ENCODE measurements at regions not wholly inside any gene's neighbourhood (a gene's known extent, or its start where the extent isn't known, plus 50 kb on each side); places are given as distances from the start of the nearest gene placed in this dataset.

DNA sequence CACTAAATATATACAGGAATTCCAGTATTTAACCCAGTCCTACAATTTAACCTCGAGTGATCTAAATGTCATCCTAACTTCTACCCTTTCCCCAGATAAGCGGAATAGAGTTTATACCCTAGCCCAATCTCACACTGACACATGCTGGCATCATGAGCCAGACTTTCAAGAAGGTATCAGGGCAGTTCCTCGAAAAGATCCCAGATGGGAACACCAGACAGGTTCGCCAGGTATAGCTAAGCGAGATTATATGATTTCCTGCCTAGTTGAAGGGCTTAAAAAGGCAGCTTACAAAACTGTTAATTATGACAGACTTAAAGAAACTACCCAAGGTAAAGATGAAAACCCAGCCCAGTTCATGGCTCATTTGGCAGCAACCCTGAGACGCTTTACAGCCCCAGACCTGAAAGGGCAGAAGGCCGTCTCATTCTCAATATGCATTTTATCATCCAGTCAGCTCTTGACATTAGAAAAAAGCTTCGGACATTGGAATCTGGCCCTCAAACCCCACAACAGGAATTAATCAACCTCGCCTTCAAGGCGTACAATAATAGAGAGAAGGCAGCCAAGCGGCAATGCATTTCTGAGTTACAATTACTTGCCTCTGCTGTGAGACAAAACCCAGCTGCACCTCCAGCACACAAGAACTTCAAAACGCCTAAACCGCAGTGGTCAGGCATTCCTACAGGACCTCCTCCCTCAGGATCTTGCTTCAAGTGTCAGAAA is 668.2 kb upstream of the PKDCC start:
- no peak for DNase-seq
- intact Hi-C loops (cut with micrococcal nuclease), result no loop called here

DNA sequence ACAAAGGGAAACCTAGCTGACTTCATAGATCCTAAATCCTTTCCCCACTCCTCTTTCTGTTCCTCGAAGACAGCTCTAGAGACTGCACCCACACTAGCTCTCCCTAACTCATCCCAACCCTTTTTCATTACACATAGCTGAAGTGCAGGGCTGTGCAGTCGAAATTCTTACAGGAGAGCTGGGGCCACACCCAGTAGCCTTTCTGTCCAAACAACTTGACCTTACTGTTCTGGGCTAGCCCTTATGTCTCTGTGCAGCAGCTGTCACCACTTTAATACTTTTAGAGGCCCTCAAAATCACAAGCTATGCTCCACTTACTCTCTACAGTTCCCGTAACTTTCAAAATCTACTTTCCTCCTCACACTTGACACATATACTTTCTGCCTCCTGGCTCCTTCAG is 666.1 kb upstream of the PKDCC start:
- no peak for DNase-seq
- H3K4me3 ChIP-seq, result no peak overlapping the region
- H3K9me3 ChIP-seq (replicated peaks), result no peaks in the 10 kb centered on the region
- H3K27me3 ChIP-seq (ENCODE audit: low read depth), result no peaks in the 10 kb centered on the region
- intact Hi-C loops (cut with micrococcal nuclease), result no loop called here
- H3K36me3 ChIP-seq, result no peaks in the 10 kb centered on the region
- TF ChIP-seq, protein P1, sequence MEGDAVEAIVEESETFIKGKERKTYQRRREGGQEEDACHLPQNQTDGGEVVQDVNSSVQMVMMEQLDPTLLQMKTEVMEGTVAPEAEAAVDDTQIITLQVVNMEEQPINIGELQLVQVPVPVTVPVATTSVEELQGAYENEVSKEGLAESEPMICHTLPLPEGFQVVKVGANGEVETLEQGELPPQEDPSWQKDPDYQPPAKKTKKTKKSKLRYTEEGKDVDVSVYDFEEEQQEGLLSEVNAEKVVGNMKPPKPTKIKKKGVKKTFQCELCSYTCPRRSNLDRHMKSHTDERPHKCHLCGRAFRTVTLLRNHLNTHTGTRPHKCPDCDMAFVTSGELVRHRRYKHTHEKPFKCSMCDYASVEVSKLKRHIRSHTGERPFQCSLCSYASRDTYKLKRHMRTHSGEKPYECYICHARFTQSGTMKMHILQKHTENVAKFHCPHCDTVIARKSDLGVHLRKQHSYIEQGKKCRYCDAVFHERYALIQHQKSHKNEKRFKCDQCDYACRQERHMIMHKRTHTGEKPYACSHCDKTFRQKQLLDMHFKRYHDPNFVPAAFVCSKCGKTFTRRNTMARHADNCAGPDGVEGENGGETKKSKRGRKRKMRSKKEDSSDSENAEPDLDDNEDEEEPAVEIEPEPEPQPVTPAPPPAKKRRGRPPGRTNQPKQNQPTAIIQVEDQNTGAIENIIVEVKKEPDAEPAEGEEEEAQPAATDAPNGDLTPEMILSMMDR (IDR thresholded peaks at IDR 0.05; ENCODE audit: borderline replicate concordance), result no peak
- no peak overlapping the region for H3K27ac ChIP-seq (replicated peaks)
- H3K4me1 ChIP-seq, result no peaks in the 10 kb centered on the region

More for the DNA sequence above, 668.2 kb upstream of the PKDCC start:
- H3K27me3 ChIP-seq (ENCODE audit: low read depth), result no peaks in the 10 kb centered on the region
- H3K4me3 ChIP-seq, result no peak overlapping the region
- no peaks in the 10 kb centered on the region for H3K9me3 ChIP-seq (replicated peaks)
- no peaks in the 10 kb centered on the region for H3K4me1 ChIP-seq
- no peaks in the 10 kb centered on the region for H3K36me3 ChIP-seq
- no peak overlapping the region for H3K27ac ChIP-seq (replicated peaks)
- TF ChIP-seq, protein P1 (IDR thresholded peaks at IDR 0.05; ENCODE audit: borderline replicate concordance), result no peak

DNA sequence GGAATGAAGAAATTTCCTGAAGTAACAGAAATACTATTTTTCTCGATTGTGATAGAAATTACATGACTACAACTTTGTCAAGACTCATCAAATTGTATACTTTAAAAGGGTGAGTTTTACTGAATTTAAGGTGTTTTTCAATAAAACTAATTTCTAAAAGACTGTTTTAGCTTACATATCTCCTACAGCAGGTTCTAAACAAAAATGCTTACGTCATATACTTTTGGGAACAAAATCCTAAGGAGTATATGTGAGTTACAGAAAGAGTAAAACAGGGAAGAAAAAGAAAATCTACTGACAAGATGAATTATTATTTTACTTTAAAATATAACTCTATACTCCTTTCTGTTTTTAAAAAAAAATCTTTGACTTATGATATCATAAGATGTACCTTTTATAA is 660.3 kb upstream of the PKDCC start:
- Histone ChIP-seq H3K36me3 (no peaks in the 10 kb centered on the region), H3K4me1 (peaks cover 4% of the 10 kb centered on the region), H3K9me3 (replicated peaks) (peaks cover 30% of the 10 kb centered on the region), H3K4me3 (no peak overlapping the region), H3K27ac (replicated peaks) (no peak overlapping the region), H3K27me3 (ENCODE audit: low read depth) (no peaks in the 10 kb centered on the region)
- TF ChIP-seq, protein P1 (IDR thresholded peaks at IDR 0.05; ENCODE audit: borderline replicate concordance), result no peak
- intact Hi-C loops (cut with micrococcal nuclease), result no loop called here
- DNase-seq, result no peak

DNA sequence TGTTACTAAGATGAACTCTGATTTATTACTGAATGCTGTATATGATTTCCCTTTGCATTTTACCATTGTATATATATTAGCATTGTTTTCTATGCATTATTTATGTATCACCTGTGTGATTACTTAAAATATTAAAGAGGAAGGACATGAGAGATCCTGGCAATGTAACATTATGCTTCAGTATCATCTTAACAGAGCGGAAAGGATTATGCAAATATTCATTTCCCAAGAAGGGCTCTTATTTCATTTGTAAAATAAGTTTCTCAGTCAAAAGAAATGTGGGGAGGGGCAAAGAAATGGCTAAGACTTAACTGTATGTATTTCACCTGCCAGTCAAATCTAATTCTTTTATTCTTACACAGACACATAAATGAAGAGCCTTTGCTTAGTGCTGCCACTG is 654.2 kb upstream of the PKDCC start:
- DNase-seq, result no peak
- Histone ChIP-seq H3K36me3 (no peaks in the 10 kb centered on the region), H3K27ac (replicated peaks) (no peak overlapping the region), H3K9me3 (replicated peaks) (peaks cover 47% of the 10 kb centered on the region), H3K27me3 (ENCODE audit: low read depth) (no peaks in the 10 kb centered on the region), H3K4me3 (no peak overlapping the region), H3K4me1 (peaks cover 4% of the 10 kb centered on the region)
- TF ChIP-seq, protein P1 (IDR thresholded peaks at IDR 0.05; ENCODE audit: borderline replicate concordance), result no peak
- intact Hi-C loops (cut with micrococcal nuclease), result no loop called here

DNA sequence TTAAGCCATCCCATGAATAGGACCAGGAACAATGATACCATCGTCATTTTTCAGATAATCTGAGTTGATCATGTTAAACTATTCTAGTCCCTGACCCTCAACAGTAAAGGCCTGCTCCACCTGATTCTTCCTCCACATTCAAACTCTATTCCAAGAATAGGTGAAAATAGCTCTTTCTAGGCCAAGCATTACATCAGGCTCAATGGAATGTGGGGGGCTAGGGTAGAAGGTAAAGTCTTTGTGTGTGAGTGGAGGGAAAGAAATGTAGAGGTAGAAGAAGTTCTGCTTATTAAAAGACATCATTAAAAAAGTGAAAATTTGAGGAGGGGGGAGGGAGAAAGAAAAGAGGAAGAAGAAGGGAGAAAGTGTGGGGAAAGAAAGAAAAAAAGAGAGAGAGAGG is 653.3 kb upstream of the PKDCC start:
- no peaks in the 10 kb centered on the region for H3K27me3 ChIP-seq (ENCODE audit: low read depth)
- TF ChIP-seq, protein P1 (IDR thresholded peaks at IDR 0.05; ENCODE audit: borderline replicate concordance), result no peak
- H3K9me3 ChIP-seq (replicated peaks), result peaks cover 38% of the 10 kb centered on the region
- H3K36me3 ChIP-seq, result no peaks in the 10 kb centered on the region
- peaks cover 4% of the 10 kb centered on the region for H3K4me1 ChIP-seq
- no peak overlapping the region for H3K4me3 ChIP-seq
- intact Hi-C loops (cut with micrococcal nuclease), result no loop called here
- no peak for DNase-seq
- H3K27ac ChIP-seq (replicated peaks), result no peak overlapping the region

Data from left ventricle myocardium inferior (tissue), 1 donor.